Transverse colon (tissue), 4 donors: ENCODE measurements at regions not wholly inside any gene's neighbourhood (a gene's known extent, or its start where the extent isn't known, plus 50 kb on each side); places are given as distances from the start of the nearest gene placed in this dataset.

ENCODE experiments used
- EP300 ChIP-seq: sonication (generic); formaldehyde crosslinking; IDR thresholded peaks from one replicate; pipeline ENCODE4 v1.6.1; 2017; ENCODE audit warnings: antibody characterized with exemption, low read depth
- POLR2A ChIP-seq: fragments of 450-650 bp; IDR thresholded peaks from one replicate; pipeline ENCODE4 v1.6.1; 2016; ENCODE audit warnings: antibody characterized with exemption, mild to moderate bottlenecking, moderate library complexity
- POLR2AphosphoS5 ChIP-seq, 3 donors: sonication (generic); formaldehyde crosslinking; IDR thresholded peaks; one replicate each; pipeline ENCODE4 v1.6.1; 2016; ENCODE audit warnings: antibody characterized with exemption in 3 of 3
- TF ChIP-seq, protein P1 (sequence below), 5 experiments: fragments of 200-600 bp in 3 of 5; fragments of 450-650 bp in 2 of 5; sonication (generic) in 3 of 5; IDR thresholded peaks; 1 replicate in 2 of 5; 2 replicates in 3 of 5; pipeline ENCODE4 v1.5.1; 2016 to 2017; ENCODE audit warnings: antibody characterized with exemption in 5 of 5, inconsistent platforms in 3 of 5, mild to moderate bottlenecking in 2 of 5, moderate library complexity in 1 of 5

DNA sequence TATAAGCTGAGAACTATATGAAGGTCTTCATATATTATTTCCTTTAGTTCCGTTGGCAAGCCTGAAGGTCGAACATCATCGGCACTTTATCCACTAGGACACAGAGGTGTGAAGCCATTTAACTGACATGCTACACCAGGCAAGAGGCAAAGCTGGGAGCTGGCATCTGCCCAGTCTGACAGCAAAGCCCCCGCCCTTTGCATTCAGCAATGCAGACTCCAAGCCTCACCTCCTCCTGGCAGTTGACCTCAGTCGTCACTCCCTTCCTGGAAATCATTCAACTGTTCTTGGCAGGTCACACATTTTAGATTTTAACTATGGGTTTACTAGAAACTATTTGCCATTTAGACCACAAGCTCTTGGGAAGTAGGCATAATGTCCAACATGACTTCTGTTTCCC is 135.8 kb upstream of the FRG1 start:
- no peak for TF ChIP-seq POLR2AphosphoS5 (IDR thresholded peaks at IDR 0.05)
- TF ChIP-seq POLR2A, result no peak
- TF ChIP-seq, protein P1, sequence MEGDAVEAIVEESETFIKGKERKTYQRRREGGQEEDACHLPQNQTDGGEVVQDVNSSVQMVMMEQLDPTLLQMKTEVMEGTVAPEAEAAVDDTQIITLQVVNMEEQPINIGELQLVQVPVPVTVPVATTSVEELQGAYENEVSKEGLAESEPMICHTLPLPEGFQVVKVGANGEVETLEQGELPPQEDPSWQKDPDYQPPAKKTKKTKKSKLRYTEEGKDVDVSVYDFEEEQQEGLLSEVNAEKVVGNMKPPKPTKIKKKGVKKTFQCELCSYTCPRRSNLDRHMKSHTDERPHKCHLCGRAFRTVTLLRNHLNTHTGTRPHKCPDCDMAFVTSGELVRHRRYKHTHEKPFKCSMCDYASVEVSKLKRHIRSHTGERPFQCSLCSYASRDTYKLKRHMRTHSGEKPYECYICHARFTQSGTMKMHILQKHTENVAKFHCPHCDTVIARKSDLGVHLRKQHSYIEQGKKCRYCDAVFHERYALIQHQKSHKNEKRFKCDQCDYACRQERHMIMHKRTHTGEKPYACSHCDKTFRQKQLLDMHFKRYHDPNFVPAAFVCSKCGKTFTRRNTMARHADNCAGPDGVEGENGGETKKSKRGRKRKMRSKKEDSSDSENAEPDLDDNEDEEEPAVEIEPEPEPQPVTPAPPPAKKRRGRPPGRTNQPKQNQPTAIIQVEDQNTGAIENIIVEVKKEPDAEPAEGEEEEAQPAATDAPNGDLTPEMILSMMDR (IDR thresholded peaks at IDR 0.05), result no peak
- TF ChIP-seq EP300, result no peak
